Endodermal cell (in vitro differentiated cells): ENCODE measurements at regions not wholly inside any gene's neighbourhood (a gene's known extent, or its start where the extent isn't known, plus 50 kb on each side); places are given as distances from the start of the nearest gene placed in this dataset.

Experiments
- DNase-seq: peaks from one replicate; pipeline ENCODE4 v3.0.0-alpha.2; 2017
- H3K27ac ChIP-seq: 2 replicates; pipeline ENCODE4 v1.5.1; 2013; ENCODE audit warnings: mild to moderate bottlenecking, low read depth, low read length, moderate library complexity
- H3K27me3 ChIP-seq: 2 replicates; pipeline ENCODE4 v1.6.1; 2013; ENCODE audit warnings: mild to moderate bottlenecking, low read length, moderate library complexity; ENCODE audit not compliant: insufficient read depth, control insufficient read depth, poor library complexity, severe bottlenecking
- H3K36me3 ChIP-seq: 2 replicates; pipeline ENCODE4 v1.7.0; 2013; ENCODE audit warnings: mild to moderate bottlenecking, low read length, moderate library complexity; ENCODE audit not compliant: control insufficient read depth, insufficient read depth
- H3K4me1 ChIP-seq: one replicate; pipeline ENCODE4 v1.7.0; 2013; ENCODE audit warnings: low read length; ENCODE audit not compliant: control insufficient read depth, insufficient read depth
- H3K4me3 ChIP-seq: 2 replicates; pipeline ENCODE4 v1.5.1; 2013; ENCODE audit warnings: mild to moderate bottlenecking, low read length, moderate library complexity
- H3K9ac ChIP-seq: 2 replicates; pipeline ENCODE4 v1.6.1; 2013; ENCODE audit warnings: mild to moderate bottlenecking, low read length, moderate library complexity; ENCODE audit not compliant: poor library complexity, severe bottlenecking; ENCODE audit errors: extremely low read depth
- H3K9me3 ChIP-seq: 2 replicates; pipeline ENCODE4 v1.6.1; 2013; ENCODE audit warnings: mild to moderate bottlenecking, low read length, moderate library complexity; ENCODE audit not compliant: control insufficient read depth
- H3K27ac Mint-ChIP-seq: 2 replicates; pipeline ENCODE4 v1.8.0; 2020; ENCODE audit warnings: mixed read lengths
- H3K27me3 Mint-ChIP-seq: 2 replicates; pipeline ENCODE4 v1.8.0; 2021; ENCODE audit warnings: mild to moderate bottlenecking, mixed read lengths; ENCODE audit not compliant: insufficient read depth
- H3K36me3 Mint-ChIP-seq: 2 replicates; pipeline ENCODE4 v1.8.0; 2020; ENCODE audit warnings: low read depth, mixed read lengths
- H3K4me1 Mint-ChIP-seq: 2 replicates; pipeline ENCODE4 v1.8.0; 2020; ENCODE audit warnings: mixed read lengths
- H3K4me3 Mint-ChIP-seq: 2 replicates; pipeline ENCODE4 v1.8.0; 2020; ENCODE audit warnings: mild to moderate bottlenecking, moderate library complexity, mixed read lengths
- H3K9me3 Mint-ChIP-seq: 2 replicates; pipeline ENCODE4 v1.8.0; 2020; ENCODE audit warnings: mild to moderate bottlenecking, mixed read lengths
- CTCF ChIP-seq: fragments of 200-600 bp; sonication (generic); conservative IDR thresholded peaks from 2 replicates; pipeline ENCODE4 v1.5.0; 2021; ENCODE audit warnings: antibody characterized with exemption, mild to moderate bottlenecking
- WGBS, 2 experiments: methylation state at CpG; one replicate each; pipeline versions ENCODE4 v1.1.5 to v1.1.7; 2013; ENCODE audit warnings: missing lambda C conversion rate in 2 of 2, mixed read lengths in 1 of 2; ENCODE audit not compliant: insufficient coverage in 1 of 2, insufficient read length in 1 of 2; 5-methylcytosine and 5-hydroxymethylcytosine counted together

DNA sequence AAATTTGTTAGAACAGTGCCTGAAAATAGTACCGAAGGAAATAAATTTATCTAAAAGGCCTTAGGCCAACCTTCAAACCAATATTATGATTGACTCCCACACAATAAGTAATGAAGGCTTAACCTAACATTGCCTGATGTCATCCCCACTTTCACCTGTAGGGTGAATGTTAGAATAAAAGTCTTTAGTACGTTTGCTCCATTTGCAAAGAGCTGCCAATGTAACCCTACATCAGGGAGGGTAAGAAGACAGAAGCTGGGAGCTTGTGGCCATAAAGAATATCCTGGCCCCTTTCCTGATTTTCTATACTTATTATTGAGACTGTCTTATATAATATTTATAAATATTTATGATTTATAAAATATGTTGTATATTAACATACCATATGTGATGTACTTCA is 661.8 kb upstream of the CXADR start:
- Mint-ChIP-seq H3K4me1 (no peaks in the 10 kb centered on the region), H3K36me3 (no peaks in the 10 kb centered on the region), H3K27ac (no peak overlapping the region), H3K4me3 (no peak overlapping the region), H3K27me3 (no peaks in the 10 kb centered on the region), H3K9me3 (peaks cover 10% of the 10 kb centered on the region)
- H3K9ac ChIP-seq, result no peak overlapping the region
- TF ChIP-seq CTCF, result peak; percentile 67
- no peaks in the 10 kb centered on the region for H3K36me3 ChIP-seq
- DNase-seq, result no peak
- no peaks in the 10 kb centered on the region for H3K27me3 ChIP-seq
- H3K9me3 ChIP-seq, result peaks cover 9% of the 10 kb centered on the region
- WGBS, 2 experiments, result 95% methylated on average over 2 of the region's 2 CpGs; no CpG with 5 or more reads in 1 of the 2 experiments
- H3K27ac ChIP-seq, result no peak overlapping the region
- no peaks in the 10 kb centered on the region for H3K4me1 ChIP-seq
- H3K4me3 ChIP-seq, result no peak overlapping the region

GRCh38 chr21:16855164-16855667 is 657.6 kb upstream of the CXADR start:
- H3K4me1 Mint-ChIP-seq, result peaks cover under 1% of the 10 kb centered on the region
- Histone ChIP-seq H3K4me3 (no peak overlapping the region), H3K4me1 (no peaks in the 10 kb centered on the region), H3K36me3 (no peaks in the 10 kb centered on the region), H3K27ac (no peak overlapping the region), H3K27me3 (no peaks in the 10 kb centered on the region), H3K9ac (no peak overlapping the region), H3K9me3 (peaks cover 12% of the 10 kb centered on the region)
- no peak for TF ChIP-seq CTCF
- peaks cover 16% of the 10 kb centered on the region for H3K9me3 Mint-ChIP-seq
- no peaks in the 10 kb centered on the region for H3K36me3 Mint-ChIP-seq
- no peak overlapping the region for H3K4me3 Mint-ChIP-seq
- no peaks in the 10 kb centered on the region for H3K27me3 Mint-ChIP-seq
- DNase-seq, result no peak
- H3K27ac Mint-ChIP-seq, result no peak overlapping the region

DNA sequence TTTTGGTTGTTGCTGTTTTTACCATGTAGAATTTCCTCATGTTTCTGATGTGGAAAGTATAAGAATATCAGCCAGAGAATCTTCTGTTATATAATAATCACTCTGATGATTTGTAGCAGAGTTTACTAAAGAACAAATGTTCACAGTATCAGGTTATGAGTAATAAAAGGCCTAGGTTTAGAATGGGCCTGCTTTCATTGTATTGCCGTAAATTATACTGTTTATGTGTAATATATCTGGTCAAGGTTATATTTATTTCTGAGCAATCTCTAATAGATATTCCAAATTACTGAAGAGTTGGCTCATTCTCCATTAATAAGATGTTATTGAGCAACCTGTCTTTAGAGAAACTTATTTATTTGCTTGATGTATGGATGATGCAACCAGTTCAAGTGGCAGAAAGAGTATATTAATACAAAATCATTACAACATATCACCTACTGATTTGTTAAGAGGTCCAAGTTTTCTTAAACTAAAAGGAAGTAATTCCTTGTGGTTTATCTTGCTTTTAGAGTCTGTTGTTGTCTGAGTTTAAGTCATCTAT is 649.4 kb upstream of the CXADR start:
- H3K36me3 ChIP-seq, result no peaks in the 10 kb centered on the region
- no peaks in the 10 kb centered on the region for H3K27me3 Mint-ChIP-seq
- H3K27ac Mint-ChIP-seq, result no peak overlapping the region
- WGBS, 2 experiments, result 100% methylated on average over 1 of the region's 1 CpG; no CpG with 5 or more reads in 1 of the 2 experiments
- H3K9ac ChIP-seq, result no peak overlapping the region
- H3K4me1 Mint-ChIP-seq, result peaks cover 13% of the 10 kb centered on the region
- H3K4me1 ChIP-seq, result no peaks in the 10 kb centered on the region
- H3K9me3 ChIP-seq, result no peaks in the 10 kb centered on the region
- no peak for TF ChIP-seq CTCF
- H3K9me3 Mint-ChIP-seq, result peaks cover 2% of the 10 kb centered on the region
- no peaks in the 10 kb centered on the region for H3K36me3 Mint-ChIP-seq
- no peak overlapping the region for H3K4me3 ChIP-seq
- H3K4me3 Mint-ChIP-seq, result no peak overlapping the region
- no peaks in the 10 kb centered on the region for H3K27me3 ChIP-seq
- H3K27ac ChIP-seq, result no peak overlapping the region
- DNase-seq, result no peak
